Fibroblast of skin of back (primary cell): ENCODE measurements at regions not wholly inside any gene's neighbourhood (a gene's known extent, or its start where the extent isn't known, plus 50 kb on each side); places are given as distances from the start of the nearest gene placed in this dataset.
A peak's percentile ranks its signal among the peaks of the same experiment; 100 is the strongest.
"Not testable (repeated sequence)": the region's sequence is repeated elsewhere in the genome, so short reads cannot be mapped to it uniquely, and the experiment has no call there.

Source experiments
- DNase-seq: peaks from one replicate; pipeline ENCODE4 v3.0.0-alpha.2; 2013

GRCh38 chr12:127565241-127565640 lies 701.7 kb upstream of the TMEM132C start:
- DNase-seq: no peak

DNA sequence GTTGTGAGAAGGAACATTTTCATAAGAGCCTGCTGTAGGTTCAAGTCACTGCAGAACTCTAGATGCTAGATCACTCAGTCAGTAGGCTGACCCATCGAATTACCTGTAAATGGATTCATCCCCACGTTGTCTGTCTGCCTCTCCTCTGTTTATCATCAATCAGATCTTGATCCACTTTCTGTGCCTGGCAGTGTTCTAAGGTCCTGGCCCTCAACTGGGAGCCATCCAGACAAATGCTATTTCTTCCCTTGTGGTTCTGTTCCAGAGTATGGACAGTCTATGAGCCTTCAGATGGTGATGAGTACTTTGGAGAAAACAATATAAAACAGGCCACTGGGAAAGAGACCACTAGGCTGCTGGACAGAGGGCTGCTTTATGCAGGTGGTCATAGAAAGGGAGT lies 699.4 kb upstream of the TMEM132C start:
- no peak for DNase-seq

- no peak for DNase-seq
Observed at GRCh38 chr12:127570387-127570786, 696.6 kb upstream of the TMEM132C start.

DNA sequence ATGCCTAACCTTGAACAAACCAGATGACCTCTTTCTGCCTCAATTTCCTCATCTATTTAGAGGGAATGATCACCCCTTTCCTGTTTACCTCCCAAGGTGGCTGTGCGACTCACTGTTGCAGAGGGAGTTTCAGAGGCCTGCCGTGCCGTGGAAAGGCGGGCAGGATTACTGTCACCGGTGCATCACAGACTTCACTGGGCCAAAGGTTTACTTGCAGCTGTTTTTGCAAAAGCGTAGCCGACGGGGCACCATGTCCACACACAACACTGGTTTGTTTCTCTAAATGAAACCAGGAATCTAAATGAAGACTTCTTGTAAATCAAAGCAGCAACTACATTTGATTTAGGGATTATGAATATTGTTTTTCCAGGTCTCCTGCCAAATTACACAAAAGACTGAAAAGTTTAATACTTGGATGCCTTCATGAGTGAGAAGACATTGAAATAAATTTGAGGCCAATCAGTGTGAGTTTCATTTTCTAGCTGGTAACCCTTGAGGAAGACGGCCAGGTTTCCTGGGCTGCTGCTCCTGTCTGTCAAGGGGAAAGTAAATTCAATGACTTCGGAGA lies 696.1 kb upstream of the TMEM132C start:
- no peak for DNase-seq

GRCh38 chr12:127571578-127571977 lies 695.4 kb upstream of the TMEM132C start:
- DNase-seq: no peak

- DNase-seq: no peak
Observed at GRCh38 chr12:127579446-127579845, 687.5 kb upstream of the TMEM132C start.

GRCh38 chr12:127582074-127582473 lies 684.9 kb upstream of the TMEM132C start:
- DNase-seq: peak; percentile 33

GRCh38 chr12:127583041-127583440 lies 683.9 kb upstream of the TMEM132C start:
- DNase-seq: no peak

GRCh38 chr12:127588249-127588648 lies 678.7 kb upstream of the TMEM132C start:
- DNase-seq: peak; percentile 88

- no peak for DNase-seq
Observed at GRCh38 chr12:127589541-127589940, 677.4 kb upstream of the TMEM132C start.

GRCh38 chr12:127590868-127591267 lies 676.1 kb upstream of the TMEM132C start:
- DNase-seq: no peak

GRCh38 chr12:127592245-127592644 lies 674.7 kb upstream of the TMEM132C start:
- no peak for DNase-seq

DNA sequence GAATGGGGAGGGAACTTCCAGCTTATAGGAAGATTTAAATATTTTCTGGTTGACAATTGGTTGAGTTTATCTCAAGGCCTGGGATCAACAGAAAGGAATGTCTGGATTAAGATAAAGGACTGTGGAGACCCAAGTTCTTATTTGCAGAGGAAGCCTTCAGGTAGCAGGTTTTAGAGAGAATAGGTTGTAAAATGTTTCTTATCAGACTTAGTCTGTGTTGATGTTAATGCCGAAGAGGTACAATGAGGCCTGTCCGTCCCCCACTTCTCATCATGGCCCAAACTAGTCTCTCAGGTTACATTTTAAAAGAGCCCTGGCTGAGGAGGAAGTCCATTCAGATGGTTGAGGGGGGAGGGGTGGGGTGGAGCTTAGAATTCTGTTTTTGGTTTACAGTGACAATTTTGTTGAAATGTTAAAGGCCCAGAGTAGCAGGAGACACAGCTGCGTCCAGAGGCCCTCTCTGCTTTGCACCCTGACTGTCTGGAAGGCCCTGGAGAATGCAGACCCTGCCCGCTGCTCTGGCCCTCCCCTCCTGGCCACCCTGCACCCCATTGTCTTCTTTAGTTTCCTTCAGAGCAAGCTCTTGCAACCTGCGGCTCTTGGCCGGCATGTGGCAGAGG lies 672.5 kb upstream of the TMEM132C start:
- no peak for DNase-seq

- no peak for DNase-seq
Observed at GRCh38 chr12:127595506-127595905, 671.5 kb upstream of the TMEM132C start.

DNA sequence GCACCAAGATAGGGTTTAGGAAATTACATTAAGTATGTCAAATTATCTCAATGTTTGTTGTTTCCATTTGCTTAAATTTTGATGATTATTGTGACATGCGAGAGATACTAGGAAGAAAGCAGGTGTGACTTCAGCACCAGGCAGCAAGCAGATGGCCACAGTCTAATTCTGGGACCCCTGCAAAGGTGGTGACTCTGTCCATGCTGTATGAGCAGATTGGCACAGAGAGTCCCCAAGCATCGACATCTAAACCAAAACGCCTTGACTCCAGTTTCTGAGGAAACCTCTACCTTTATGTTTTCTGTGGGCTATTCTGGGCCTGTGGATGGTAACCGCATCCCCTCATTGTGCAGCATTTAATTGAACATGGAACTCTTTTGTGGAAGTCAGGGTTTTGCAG lies 670.1 kb upstream of the TMEM132C start:
- DNase-seq: no peak

- DNase-seq: no peak
Observed at GRCh38 chr12:127599436-127599835, 667.5 kb upstream of the TMEM132C start.

DNA sequence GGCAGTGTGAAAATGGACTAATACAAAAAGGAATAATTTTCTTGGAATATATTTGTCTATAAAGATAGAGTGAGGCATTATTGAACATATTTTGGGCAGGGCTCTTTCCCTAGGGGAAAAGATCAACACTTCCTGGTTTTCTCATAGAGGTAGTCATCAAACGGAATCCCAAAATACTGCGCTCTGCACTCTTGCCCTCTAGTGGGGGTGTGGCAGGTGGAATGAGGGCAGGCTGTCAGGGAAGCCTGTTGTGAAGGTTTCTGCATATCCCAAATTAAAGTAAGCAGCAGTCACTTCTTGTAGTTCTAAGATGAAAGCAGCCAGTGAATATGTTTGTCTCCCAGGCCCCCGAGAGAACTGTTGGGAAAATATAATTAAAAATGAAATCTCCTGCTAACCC lies 666.8 kb upstream of the TMEM132C start:
- no peak for DNase-seq

DNA sequence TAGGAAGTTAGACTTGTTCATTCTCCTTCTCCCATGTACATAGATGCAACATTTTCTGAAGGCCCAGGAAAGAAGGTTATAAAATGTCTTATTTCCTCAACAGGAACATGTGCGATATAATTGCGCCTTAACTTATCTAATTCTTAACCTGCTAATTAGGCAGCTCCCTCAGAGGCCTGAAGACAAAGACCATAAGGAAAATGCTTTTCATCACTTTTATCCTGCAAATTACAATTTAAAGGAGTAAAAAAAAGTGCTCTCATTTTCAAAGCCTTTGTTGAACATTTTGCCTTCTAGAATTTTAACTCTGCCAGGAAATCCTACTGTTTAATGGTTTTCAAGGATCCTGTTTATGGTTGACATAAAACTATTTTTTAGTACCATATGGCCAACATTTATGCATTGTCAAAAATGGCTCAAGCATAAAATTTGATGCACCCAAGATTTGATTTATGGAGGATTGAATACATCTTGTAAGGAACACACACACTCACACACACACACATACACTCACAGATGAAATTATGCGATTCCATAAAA lies 660.4 kb upstream of the TMEM132C start:
- DNase-seq: no peak

DNA sequence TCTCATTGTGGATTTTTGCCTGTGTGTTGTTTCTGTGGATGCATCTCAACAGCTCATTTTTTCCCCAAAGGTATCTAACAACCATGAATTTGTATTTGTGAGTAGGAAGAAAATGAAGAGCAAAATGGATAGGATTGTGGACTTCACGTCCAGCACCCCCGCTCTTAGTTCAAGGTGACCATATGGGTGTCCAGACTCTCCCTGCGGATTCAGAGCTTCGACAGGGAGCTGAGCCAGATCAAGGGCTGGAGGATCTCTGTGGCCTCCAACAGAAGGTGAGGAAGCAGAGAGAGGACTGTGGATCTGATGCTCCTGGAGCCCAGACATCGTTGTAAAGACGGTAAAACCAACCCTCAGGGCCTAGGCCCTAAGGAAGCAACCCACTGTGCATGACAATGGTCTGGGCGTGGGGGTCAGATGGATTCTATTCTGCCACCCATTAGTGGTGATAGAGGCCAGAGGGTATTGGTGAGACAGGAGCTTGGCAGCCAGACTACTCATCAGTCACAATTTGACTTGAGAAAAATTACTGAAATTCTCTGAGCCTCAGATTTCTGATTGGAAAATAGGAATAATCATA lies 659.7 kb upstream of the TMEM132C start:
- no peak for DNase-seq

DNA sequence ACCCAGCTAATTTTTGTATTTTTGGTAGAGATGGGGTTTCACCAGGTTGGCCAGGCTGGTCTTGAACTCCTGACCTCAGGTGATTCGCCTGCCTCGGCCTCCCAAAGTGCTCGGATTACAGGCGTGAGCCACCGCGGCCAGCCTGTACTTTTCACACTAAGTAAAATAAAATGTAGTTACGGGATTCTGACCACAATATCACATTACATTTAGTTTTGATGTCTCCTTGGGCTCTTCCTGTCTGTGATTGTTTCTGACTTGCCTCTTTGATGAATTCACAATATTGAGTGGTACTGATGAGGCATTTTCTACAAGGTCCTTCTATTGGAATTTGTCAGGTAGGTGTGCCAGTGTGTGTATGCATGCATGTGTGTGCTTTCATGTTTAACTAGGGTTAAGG lies 658.6 kb upstream of the TMEM132C start:
- not testable (repeated sequence) for DNase-seq

- DNase-seq: no peak
Observed at GRCh38 chr12:127613056-127613455, 653.9 kb upstream of the TMEM132C start.

DNA sequence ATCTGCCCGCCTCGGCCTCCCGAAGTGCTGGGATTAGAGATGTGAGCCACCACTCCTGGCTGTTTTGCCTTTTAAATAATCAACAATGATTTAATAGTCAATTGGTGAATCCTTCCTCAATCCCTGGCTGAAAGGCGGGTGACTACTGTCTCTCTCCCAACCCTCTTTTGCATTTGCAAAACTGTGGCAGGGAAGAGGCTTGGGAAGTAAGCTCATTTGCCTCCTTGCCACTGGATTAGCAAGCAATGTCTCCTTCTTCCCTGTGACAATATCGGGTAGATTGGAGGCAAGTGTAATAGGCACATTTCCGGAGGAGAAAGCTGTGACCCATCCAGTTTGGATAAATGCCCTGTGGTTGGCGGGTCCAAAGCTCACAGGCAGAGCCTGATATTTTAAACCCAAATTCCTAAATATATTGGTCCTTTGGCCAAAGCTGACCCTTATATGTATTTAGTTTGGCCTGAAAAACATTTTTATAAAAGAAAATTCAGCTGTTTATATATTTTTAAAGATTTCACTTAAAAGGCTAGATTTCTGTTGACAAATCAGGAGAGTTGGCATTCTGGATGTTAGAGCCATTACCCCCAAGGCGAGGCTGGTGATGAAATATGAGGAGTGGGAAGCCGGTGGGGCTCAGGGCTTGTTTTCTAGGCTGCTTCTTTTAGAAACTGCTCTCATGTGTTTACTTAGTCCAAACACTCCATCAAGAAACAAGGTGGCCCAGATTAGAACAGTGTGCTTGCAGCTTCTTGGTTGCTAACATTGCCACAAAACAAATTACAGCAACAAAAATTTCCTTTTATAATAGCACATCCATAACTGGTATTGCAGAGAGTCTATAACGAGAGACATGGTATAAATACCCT lies 646.9 kb upstream of the TMEM132C start:
- no peak for DNase-seq

DNA sequence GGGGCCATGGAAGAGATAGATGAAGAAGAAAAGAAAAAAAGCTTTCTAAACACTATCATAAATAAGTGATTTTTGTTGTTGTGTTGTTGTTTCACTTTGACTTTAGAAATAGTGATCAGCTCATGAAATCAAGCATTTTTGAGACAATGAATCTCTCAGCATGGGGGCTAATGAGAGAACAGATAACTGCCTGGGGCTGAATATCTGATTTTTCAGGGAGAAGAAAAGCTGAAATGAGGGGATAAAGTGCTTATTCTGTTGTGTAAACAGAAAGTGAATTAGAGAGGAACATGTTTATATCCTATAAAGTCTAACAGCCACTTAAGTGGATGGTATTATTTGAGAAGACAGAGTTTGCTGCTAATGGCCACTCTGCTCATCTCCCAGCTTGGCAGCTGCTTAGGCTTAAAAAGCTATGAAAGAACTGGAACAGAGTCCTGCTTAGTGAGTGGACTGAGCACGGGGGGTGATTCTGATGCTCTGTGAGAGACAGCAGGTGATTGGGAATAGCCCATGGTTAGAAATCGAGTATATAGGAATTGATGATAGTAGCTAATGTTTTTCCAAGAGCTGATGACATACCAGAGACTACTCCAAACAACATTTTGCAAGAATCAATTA lies 646.1 kb upstream of the TMEM132C start:
- no peak for DNase-seq
